ENCODE measurements at regions not wholly inside any gene's neighbourhood (a gene's known extent, or its start where the extent isn't known, plus 50 kb on each side); places are given as distances from the start of the nearest gene placed in this dataset.

DNA sequence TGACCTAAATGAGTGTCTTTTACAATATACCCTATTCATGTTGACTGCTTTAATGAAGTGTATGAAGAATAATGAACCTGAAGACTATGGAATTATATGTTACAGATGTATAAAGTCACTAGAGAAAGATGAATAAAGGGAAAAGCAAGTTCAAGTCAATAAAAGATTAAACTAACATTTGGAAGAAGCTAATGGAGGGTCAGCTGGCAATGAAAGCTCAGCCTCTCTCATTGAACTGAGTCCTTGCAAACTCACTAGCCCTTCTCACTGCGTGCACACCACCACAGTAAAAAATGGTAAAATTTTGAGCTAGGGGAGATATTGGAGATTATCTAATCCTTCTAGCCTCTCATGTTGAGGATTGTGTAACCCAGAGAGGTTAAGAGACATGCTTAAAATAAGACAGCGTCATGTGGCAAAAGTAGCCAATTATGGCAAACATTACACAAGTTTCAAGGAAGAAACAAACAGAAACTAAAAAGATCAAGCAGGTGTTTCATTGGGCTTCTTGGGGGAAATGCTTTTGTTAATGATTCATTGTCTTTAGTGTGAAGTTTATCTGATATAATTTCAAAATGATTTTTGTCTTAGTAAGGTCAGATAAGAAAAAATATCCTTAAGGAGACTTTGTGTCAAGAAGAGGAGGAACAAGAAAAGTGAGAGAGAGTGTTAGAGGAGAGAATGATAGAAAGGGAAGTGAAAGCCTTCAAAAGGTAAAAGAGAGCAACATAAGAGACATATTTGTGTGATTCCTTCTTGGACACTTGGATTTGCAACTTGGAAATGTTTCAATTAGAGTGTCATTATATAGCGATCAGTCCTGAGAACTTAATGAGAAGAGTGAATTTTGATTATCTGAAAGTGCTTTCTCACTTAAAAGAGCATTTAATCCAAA is 893.7 kb upstream of the FAM98A start:
- no peak for DNase-seq

DNA sequence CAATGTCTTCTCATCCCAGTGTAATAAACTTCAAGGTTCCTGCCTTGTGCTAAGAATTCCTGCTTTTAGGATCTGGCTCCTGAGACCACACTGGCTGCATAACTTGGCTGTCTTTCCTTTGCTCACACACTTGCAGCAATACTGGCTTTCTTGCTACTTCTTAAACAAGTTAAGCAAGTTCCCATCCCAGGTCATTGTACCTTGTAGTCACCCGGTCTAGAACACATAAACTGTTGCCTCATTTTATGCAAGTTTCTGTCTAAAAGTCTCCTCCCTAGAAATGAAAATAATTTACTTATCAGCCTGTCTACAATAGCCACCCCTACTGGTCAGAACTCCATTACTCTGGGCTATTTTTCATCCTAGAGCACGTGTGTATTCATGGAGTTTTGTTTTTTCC is 887.9 kb upstream of the FAM98A start:
- DNase-seq, result no peak

DNA sequence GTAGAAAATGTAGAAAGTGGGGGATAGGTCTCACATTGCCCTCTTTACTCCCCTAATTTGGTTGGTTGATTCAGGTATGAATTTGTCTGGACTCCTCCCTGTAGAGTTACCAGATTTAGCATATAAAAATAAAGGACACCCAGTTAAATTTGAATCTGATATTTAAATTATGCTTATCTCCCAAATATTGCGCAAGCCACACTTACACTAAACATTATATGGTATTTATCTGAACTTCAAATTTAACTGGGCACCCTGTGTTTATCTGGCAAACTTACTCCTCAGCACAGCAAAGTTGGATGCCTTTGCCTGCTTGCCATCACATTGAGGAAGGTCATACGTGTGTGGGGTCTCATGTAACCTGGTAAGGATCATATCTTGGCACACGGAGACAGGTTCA is 882.4 kb upstream of the FAM98A start:
- DNase-seq, result no peak

DNA sequence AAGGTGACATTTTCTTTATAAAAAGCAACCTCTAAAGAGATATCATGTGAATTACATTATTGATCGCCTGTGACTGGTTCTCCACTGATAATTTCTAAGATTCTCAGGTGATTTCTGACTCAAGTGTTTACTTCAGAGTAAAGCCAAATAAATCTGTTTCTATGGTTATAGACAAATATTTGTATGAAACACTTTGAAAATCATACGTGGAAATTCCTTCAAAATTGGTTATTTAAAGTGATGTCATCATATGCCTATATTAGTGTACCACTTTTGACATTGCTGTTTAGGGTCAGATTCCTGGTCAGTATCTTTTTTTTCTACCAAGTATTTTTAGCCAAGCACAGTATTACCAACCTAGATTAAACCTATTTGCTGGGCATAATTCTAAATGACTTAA is 881.3 kb upstream of the FAM98A start:
- DNase-seq, result no peak

DNA sequence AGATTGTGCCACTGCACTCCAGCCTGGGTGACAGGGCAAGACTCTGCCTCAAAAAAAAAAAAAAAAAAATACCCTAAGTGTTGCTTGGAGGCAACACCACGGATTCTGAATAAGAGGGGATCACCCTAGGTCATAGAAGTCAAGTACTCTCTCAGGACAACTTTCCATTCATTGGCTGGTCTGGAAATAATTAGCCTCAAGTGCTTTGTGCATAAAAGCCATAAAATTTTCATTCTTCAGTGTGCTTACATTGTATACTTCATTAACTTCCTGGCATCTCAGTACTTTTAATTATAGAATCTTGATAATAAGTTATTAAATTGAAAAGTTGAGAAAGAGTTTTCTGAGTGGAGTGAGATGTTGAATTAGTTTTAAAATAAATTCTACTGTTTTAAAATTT is 876.1 kb upstream of the FAM98A start:
- DNase-seq, result no peak

DNA sequence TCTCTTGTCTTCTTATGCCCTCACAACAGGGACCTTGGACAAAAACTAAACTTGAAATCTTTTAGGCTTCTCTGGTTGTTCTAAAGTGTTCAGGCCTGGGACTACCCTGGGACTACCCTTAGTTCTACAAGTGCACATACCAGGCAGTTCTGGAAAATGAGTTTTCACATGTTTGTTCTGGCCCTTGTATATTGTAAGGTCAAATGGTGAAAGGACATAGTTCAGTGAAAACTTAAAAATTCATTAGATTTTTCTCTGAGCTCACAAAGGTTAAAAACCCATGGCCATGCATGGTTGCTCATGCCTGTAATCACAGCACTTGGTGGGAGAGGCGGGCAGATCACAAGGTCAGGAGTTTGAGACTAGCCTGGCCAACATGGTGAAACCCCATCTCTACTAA is 875.5 kb upstream of the FAM98A start:
- DNase-seq, result no peak

DNA sequence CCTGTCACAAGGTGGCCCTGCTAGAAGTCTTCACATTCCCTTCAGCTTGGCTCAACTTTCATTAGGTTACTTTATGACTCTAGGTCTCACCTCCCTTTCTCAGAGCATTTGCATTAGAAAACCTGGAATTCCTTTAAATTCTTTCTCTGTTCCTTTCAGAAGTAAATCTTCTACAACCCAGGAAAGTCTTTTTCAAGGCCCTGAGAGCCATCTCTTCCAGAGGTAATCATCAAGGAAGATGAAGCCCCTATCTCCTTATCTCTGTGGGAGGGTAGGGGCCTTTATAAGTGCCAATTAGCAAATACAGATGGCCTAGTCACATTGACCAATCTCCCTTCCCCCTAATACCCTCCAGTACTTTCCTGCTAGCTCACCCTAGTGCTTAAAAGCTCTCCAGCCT is 848.0 kb upstream of the FAM98A start:
- no peak for DNase-seq

DNA sequence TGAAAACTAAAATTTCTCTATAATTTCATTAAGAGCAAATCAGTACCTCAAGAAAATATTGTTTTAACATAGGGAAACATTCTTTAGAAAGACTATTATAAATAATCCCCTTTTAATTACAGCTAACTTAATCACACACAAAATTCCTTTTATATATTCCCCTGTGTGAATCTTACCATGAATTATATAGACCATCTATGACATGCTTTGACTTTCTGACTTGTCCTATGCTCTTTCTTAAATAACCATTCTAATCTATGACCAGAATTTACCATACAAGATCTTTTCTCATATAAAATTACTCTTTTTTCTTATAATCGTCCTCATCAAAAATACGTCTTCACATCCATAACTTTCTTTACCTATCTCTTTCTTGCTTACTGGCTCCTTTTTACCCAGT is 824.2 kb upstream of the FAM98A start:
- DNase-seq, result no peak

DNA sequence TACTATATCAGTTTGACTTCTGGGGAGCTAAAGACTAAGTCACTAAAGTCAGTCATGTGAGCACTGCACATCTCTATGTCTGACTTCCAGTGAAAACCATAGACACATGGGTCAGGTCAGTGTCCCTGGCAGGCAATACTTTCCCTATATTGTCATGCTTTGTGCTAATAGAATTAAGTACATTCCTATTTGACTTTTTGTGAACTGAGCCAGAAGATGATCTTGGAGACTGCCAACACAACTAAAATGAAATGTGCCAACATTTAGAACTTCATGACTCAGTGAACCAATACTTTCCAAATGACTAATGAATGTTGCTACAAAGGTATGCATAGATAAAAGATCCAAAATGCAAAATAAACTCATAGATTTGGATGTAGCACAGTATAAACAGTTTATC is 820.8 kb upstream of the FAM98A start:
- no peak for DNase-seq

DNA sequence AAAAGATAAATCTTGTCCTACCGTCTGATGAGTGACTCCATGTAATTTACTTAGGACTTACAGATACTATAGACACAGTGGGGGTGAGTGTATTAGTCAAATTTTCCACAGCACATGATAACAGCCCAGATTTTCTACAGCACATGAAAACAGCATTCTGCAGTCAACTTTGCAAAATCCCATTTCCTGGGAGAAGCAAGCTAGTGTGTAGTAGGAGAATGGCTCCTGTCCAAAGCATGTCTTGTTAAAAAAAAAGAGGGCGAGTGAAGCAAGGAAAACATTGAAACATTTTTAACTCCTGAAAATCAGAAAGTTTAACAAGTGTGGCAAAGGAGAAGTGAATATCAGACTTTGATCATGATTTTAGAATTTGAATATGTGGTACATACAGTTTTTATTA is 817.8 kb upstream of the FAM98A start:
- no peak for DNase-seq

DNA sequence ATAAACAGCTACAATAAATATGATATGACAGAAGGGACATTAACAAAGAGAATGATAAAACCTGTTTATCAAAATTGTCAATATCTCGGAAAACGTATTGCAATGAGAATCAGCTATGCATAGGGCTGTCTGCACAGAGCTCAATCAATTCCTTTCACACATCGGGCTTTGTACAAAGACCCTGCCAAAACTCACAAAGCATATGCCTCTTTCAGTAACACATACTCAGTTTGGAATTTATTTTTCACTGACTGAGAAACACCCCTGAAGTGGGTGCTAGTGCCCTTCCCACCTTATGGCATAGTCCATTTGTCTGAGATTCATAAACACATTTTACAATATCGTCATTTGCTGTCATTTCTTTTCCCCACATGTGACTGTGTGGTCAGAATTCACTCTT is 815.8 kb upstream of the FAM98A start:
- DNase-seq, result no peak

DNA sequence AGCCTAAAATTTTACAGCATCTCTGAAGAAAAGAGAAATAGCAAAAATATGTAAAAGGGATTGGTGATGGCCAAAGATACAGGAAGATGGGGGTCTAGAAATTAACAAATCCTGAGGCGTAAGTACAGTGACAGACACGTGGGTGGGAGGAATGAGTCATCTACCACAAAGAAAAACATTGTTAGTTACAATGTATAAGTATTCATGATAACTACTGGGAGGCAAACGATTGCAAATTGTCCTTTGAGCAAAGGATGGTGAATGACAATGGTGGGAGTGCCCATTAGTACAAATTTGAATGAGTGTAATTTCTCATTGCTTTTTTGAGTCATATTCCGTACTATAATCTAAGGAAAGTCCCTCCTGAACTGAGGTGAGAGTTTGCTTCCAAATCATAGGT is 809.0 kb upstream of the FAM98A start:
- no peak for DNase-seq

DNA sequence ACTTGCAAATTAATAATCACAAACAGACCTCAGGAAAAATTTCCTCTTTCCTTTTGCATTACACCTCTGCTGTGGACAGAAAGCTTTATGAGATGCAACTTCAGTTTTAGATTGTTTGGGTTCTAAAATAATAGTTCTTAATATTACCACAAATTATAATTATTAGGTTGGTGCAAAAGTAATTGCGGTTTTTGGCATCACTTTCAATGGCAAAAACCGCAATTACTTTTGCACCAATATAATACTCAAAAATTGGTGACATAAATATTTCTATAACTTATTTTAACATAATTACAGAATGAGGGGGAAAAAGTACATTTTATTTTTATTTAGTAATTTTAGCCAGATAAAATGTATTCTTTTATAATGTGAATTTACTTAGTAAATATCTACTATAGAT is 804.4 kb upstream of the FAM98A start:
- DNase-seq, result no peak

DNA sequence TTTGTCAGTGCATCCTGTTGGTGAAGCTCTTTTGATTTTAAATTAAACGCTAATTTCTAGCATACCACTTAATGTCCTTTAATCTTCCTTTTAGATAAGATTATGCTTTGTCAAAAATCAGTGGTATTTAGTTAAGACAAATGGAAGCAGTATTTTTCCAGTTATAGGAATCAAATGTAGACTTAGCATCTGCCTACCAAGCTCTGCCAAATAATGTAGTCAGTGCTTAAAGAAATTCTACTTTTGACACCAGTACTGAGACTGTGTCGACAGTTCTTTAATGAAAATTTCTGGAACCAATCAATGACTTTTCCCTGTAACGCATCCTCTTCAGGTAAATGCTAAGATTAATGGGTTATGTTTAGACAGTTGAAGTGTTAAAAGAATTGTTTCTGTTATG is 803.3 kb upstream of the FAM98A start:
- no peak for DNase-seq

DNA sequence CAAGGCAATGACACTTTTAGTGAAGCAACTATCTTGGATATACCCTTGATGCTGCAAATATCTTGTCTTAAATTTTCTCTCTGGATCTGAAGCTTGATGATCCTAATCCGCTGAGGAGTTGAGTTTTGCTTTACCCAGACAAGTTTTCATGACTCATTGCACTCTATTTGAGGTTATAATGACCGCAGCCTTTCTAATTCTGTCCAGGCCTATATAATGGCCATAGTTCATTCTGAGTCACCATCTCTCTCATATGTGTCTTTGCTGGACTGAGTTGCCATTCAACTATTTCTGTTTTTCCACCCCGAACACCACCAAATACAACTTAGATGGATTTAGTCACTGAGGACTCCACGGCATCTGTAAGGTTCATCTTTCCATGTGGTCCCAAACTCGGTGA is 802.1 kb upstream of the FAM98A start:
- no peak for DNase-seq

DNA sequence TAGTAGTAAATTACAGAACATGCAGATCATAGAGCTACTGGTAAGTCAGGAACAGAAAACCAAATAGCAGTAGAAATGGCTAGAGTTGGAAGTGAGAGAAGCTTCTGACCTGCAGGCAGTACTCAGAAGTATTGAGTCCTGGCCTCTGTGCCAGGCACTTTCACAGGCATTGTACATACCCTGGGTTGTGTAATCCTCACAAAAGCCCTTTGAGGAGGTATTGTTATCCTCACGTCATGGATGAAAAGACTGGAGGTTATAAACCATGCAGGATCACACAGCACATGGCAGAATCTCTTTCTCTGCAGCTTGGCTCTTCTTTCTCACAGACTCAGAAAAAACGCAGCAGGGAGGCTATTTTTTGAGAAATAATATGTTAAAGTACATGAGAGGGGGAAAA is 789.3 kb upstream of the FAM98A start:
- no peak for DNase-seq

DNA sequence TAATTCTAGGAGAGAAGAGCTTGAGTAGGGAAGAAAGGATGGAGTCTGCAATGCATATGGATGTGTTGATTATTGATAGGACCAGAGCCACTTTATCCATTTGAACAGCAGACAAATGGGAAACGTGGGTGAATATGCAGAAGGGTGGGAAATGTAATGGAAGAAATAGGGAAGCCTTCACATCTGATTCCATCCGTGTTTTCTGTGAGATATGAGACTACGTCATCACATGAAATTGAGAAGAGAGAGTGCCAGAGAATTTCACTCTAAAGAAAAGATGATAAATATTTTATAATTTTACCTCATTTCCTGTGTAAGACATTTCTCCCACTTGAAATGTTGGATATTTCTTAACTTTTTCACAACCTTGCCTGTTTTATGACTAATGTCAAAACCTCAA is 788.4 kb upstream of the FAM98A start:
- no peak for DNase-seq

DNA sequence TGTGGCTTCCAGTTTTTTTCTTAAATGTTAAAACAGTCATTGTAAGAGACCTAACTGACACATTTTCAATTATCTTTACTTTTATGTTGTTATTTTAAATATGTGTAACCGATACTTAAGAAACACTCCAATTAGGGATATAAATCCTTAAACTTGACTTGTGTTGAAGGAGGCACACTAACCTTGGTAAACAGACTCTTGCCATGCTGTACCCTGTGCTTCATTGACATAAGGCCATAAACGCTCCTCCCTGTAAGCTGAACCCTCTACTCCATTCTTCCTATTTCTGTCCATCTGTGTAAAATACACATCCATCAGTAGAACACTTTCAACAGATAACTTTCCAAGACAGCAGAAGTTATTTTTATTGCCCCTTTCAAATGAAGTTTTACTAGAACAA is 780.5 kb upstream of the FAM98A start:
- DNase-seq, result no peak

DNA sequence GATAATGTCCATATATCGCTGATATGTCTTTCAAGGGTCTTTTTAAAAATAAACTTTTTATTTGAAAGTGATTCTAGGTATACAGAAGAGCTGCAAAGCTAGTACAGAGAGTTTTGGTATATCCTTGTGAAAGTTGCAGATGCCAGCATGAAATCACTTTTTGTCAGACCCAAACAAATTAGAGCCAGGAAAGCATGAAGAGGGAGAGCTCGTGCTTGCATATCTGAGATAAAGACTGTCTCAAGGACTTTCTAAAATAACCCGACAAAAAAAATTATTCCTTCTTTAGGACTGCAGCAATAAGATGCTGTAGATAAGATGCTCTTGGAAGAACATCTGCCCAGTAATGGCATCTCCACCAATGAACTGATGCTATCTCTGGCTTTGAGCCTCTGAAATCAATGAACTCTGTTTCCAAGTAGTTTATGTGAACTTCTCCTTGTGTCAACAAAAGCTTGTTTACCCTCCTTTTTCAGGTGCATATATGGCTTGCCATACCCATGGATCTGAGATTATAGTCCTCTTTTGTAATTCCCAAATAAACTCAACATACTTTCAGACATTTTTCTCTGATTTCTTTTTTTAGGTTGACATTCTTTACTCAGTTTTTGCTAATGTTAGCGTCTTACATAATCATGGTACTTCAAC is 774.6 kb upstream of the FAM98A start:
- no peak for DNase-seq

DNA sequence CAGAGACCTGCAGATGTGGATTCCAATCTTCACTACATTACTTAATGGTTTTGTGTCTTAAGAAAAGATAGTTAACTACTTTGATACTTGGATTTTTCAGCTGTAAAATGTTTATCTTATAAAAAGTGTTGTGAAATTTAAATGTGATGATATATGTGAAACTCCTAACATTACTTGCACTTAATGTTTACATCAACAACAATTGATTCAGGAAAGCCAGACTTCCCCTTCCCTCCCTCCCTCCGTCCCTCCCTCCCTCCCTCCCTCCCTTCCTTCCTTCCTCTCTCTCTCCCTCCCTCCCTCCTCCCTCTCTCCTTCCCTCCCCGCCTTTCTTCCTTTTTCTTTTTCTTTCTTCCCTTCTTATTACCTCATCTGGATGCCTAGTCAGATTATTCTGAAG is 773.9 kb upstream of the FAM98A start:
- no peak for DNase-seq

DNA sequence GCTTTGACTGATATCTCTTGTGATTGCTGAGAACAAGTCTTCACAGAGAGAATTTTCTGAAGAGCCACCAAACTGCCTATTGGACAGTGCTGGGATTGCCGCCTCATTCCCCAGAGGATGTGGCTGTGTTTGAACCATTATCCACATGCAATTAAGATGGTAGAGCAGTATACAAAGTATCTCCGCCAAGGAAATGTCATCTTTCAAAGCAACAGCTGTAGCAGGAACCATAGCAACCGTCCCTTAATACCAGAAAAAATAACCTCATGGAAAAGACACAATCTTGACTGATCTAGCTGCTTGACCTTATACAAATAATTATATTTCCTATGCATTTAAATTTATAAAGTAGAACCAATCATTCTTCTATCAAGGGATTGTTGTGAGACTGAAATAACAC is 772.6 kb upstream of the FAM98A start:
- no peak for DNase-seq

DNA sequence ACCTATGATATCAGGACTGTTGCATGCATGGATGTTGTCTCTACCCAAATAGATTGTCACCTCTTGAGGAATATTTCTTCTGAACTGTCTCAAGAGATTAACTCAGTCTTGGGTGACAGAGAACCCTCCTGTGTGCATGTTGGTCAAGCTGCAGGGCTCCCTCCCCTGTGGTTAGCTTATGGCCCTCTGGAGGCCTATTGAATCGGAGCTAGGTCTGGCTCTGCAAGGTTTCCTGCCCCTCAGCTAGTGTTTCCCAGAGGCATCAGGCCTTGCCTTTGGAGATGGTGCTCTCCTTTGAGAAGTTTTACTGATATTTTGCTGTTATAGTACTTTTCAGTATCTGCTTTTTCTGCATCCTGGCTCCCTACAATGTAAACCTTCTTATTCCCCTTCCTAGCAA is 769.2 kb upstream of the FAM98A start:
- DNase-seq, result no peak

DNA sequence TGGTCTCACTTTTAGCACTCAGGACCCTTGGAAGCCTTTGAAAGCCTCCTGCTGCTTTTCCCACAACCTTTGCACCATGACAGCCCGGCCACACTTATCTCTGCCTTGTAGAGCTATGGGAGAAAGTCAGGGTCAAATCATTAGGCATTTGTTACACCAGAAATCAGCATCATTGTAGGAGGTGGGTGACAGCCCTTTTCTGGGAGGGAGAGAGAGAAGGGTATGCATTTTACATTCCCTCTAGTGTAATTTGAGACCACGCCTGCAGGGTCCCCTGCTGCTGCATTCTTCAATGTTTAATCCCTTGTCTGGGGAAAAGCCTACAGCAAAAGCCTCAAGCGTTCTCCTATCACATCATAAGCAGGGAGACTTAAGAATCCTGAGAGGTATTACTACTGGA is 766.8 kb upstream of the FAM98A start:
- DNase-seq, result no peak

DNA sequence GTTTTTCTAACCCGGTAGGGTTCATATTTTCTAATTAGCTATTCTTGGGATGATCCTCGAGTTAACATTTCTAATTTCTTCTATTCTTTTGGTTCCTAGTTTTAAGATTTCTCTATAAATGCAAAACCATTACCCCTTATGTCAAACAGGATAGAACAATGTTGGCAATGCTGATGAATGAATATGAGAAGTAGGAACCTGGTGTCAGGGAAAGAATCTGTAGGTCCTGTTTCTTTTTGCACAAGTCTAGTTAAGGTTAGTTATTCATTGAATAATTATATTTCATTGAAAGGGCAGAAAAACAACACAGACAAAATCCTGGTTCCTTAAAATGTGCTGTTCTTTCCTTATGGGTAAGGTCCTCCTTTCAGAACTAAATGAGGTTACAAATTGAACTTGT is 766.4 kb upstream of the FAM98A start:
- DNase-seq, result no peak
